ENCODE measurements at regions not wholly inside any gene's neighbourhood (a gene's known extent, or its start where the extent isn't known, plus 50 kb on each side); places are given as distances from the start of the nearest gene placed in this dataset.

DNA sequence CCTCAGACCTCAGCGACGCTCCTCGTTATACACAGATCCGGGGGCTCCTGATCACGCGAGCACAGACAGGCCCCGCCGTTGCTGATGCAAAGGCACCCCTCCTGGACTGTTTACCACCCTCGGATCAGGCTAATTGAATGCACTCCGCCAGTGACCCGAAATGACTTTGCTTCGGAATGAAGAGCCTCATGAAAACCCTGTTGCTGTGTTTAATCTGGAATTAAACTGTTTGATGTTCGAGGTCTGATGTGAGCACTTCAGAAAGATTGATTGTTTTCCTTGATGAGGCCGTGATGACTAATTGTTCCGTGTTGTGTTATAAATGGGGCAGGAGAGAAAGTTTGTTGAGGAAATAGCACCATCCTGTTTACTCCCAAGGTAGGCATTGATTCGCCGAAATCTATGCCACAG is 190.5 kb upstream of the PPP1R26 start:
- Histone ChIP-seq H3K27me3 (ENCODE audit: control insufficient read depth, insufficient read depth, low read length) (no peaks in the 10 kb centered on the region), H3K9ac (ENCODE audit: low read depth, low read length) (no peak overlapping the region), H3K9me3 (ENCODE audit: control insufficient read depth, insufficient read depth, low read length) (no peaks in the 10 kb centered on the region), H3K4me1 (ENCODE audit: control insufficient read depth, insufficient read depth, low read length) (no peaks in the 10 kb centered on the region), H3K4me3 (ENCODE audit: low read depth, low read length) (no peak overlapping the region), H3K27ac (ENCODE audit: low read depth, low read length) (no peak overlapping the region), H3K36me3 (ENCODE audit: control insufficient read depth, insufficient read depth, low read length) (no peaks in the 10 kb centered on the region)

DNA sequence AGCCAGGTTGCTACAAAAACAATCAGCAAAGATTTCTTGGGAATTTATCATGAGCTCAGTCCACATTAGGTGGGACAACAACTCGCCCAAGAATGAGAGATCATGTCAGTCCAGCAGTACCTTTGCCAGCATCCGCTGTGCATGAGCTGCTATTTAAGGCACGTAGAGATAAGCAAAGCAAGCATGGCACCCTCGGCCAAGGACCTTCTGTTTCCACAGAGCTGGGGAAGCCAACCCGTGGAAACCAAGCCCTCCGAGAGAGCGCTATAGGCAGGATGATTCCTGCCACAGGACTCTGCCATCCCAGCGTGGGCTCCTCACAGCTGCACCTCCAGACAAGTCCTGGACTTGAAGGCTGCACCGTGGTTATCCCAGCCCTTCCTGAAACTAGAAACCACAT is 189.5 kb upstream of the PPP1R26 start:
- Histone ChIP-seq H3K4me1 (ENCODE audit: control insufficient read depth, insufficient read depth, low read length) (peaks cover 3% of the 10 kb centered on the region), H3K27me3 (ENCODE audit: control insufficient read depth, insufficient read depth, low read length) (no peaks in the 10 kb centered on the region), H3K27ac (ENCODE audit: low read depth, low read length) (no peak overlapping the region)

DNA sequence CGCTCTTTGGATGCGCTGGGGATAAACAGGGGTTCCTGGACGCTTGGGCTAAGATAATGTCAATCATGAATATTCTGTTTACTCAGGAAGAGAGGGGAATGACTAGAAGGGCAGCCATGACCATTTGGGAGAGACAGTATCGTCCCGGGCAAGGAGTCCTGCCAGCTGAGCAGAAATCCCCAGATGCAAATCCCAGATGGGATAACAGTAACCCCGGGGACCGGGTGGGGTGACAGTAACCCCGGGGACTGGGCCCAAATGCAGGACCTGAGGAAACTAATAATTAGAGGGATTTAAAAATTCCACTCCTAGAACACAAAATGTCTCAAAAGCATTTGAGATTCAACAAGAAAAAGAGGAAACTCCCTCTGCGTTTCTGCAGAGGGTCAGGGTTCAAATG is 189.0 kb upstream of the PPP1R26 start:
- H3K9ac ChIP-seq (ENCODE audit: low read depth, low read length) = no peak overlapping the region
- no peaks in the 10 kb centered on the region for H3K36me3 ChIP-seq (ENCODE audit: control insufficient read depth, insufficient read depth, low read length)
- H3K27me3 ChIP-seq (ENCODE audit: control insufficient read depth, insufficient read depth, low read length) = no peaks in the 10 kb centered on the region
- no peaks in the 10 kb centered on the region for H3K9me3 ChIP-seq (ENCODE audit: control insufficient read depth, insufficient read depth, low read length)
- H3K27ac ChIP-seq (ENCODE audit: low read depth, low read length) = no peak overlapping the region
- H3K4me3 ChIP-seq (ENCODE audit: low read depth, low read length) = no peak overlapping the region
- H3K4me1 ChIP-seq (ENCODE audit: control insufficient read depth, insufficient read depth, low read length) = peaks cover 7% of the 10 kb centered on the region

More for the DNA sequence above, 189.5 kb upstream of the PPP1R26 start:
- H3K9ac ChIP-seq (ENCODE audit: low read depth, low read length) = no peak overlapping the region
- no peaks in the 10 kb centered on the region for H3K36me3 ChIP-seq (ENCODE audit: control insufficient read depth, insufficient read depth, low read length)
- no peaks in the 10 kb centered on the region for H3K9me3 ChIP-seq (ENCODE audit: control insufficient read depth, insufficient read depth, low read length)
- H3K4me3 ChIP-seq (ENCODE audit: low read depth, low read length) = no peak overlapping the region

DNA sequence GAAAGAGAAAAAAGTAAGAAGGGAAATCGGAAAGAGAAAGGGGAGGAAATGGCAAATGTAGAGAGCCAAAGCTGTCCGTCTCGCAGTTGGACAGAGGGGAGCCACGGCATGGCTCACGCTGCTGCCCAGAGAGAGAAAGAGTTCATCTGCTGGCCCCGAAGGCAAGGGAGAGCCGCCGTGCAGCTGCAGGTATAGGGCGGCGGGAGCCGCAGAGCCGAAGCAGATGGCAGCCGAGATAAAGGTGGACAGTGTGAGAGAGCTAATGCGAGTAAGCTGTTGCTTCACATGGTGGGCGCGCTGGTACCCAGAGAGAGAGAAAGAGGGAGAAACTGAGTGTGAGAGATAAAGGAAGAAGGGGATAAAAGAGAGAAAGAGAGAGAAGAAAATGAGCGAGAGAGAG is 188.4 kb upstream of the PPP1R26 start:
- H3K27me3 ChIP-seq (ENCODE audit: control insufficient read depth, insufficient read depth, low read length) = no peaks in the 10 kb centered on the region
- H3K27ac ChIP-seq (ENCODE audit: low read depth, low read length) = no peak overlapping the region
- H3K36me3 ChIP-seq (ENCODE audit: control insufficient read depth, insufficient read depth, low read length) = no peaks in the 10 kb centered on the region
- no peak overlapping the region for H3K4me3 ChIP-seq (ENCODE audit: low read depth, low read length)
- no peak overlapping the region for H3K9ac ChIP-seq (ENCODE audit: low read depth, low read length)
- H3K9me3 ChIP-seq (ENCODE audit: control insufficient read depth, insufficient read depth, low read length) = no peaks in the 10 kb centered on the region
- peaks cover 13% of the 10 kb centered on the region for H3K4me1 ChIP-seq (ENCODE audit: control insufficient read depth, insufficient read depth, low read length)

DNA sequence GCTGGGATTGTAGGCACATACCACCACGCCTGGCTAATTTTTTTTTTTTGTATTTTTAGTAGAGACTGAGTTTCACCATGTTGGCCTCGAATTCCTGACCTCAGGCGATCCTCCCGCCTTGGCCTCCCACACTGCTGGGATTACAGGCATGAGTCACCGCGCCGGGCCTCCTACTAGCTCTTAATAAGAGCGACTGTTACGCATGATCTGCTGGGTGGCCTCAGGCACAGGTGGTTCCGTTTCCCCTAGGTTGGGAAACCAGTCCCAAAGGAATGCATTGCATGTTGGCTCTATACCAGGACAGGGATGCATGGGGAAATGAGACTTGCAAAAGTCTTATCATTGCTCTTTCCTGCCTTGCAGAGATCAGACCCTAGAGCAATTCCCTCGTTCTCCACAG is 184.7 kb upstream of the PPP1R26 start:
- Histone ChIP-seq H3K27me3 (ENCODE audit: control insufficient read depth, insufficient read depth, low read length) (no peaks in the 10 kb centered on the region), H3K9me3 (ENCODE audit: control insufficient read depth, insufficient read depth, low read length) (no peaks in the 10 kb centered on the region), H3K36me3 (ENCODE audit: control insufficient read depth, insufficient read depth, low read length) (no peaks in the 10 kb centered on the region), H3K9ac (ENCODE audit: low read depth, low read length) (no peak overlapping the region), H3K27ac (ENCODE audit: low read depth, low read length) (peak overlapping the region; percentile 50), H3K4me1 (ENCODE audit: control insufficient read depth, insufficient read depth, low read length) (peaks cover 23% of the 10 kb centered on the region), H3K4me3 (ENCODE audit: low read depth, low read length) (no peak overlapping the region)

DNA sequence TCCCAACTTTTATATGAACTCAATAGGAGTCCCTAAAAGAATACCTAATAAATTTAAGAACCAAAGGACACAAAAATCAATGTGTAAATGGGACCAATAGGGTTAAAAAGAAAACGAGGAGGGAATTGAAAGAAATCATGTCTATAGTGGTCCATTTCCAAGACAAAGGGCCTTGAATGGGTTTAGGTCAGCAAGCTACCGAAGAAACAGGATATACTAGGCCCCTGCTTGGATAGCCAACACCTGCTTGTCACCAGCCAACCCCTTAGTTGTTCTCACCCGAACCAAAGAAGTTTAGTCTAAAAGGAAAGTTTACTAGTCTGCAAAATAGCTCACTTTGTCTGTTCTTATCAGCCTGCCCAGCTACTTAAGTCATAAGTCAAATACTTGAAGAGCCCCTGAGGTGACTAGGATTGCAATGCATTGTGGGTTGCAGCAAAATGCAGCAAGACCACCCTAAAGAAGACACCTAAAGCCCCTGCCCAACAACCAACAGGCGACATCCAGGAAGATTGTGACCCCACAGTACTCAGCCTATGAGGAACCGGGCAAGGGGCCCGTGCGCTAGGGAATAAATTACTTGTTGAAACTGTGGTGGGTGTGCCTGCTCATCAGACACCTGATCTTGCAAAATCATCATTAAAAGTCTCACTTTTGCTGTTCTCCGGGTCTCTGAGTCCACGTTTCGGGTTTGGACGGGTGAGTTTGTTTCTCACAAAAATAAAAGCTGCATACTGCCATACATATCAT is 183.9 kb upstream of the PPP1R26 start:
- Histone ChIP-seq H3K4me3 (ENCODE audit: low read depth, low read length) (no peak overlapping the region), H3K9ac (ENCODE audit: low read depth, low read length) (no peak overlapping the region), H3K4me1 (ENCODE audit: control insufficient read depth, insufficient read depth, low read length) (peaks cover 23% of the 10 kb centered on the region), H3K27ac (ENCODE audit: low read depth, low read length) (peak overlapping the region; percentile 50), H3K27me3 (ENCODE audit: control insufficient read depth, insufficient read depth, low read length) (no peaks in the 10 kb centered on the region), H3K36me3 (ENCODE audit: control insufficient read depth, insufficient read depth, low read length) (no peaks in the 10 kb centered on the region), H3K9me3 (ENCODE audit: control insufficient read depth, insufficient read depth, low read length) (no peaks in the 10 kb centered on the region)

DNA sequence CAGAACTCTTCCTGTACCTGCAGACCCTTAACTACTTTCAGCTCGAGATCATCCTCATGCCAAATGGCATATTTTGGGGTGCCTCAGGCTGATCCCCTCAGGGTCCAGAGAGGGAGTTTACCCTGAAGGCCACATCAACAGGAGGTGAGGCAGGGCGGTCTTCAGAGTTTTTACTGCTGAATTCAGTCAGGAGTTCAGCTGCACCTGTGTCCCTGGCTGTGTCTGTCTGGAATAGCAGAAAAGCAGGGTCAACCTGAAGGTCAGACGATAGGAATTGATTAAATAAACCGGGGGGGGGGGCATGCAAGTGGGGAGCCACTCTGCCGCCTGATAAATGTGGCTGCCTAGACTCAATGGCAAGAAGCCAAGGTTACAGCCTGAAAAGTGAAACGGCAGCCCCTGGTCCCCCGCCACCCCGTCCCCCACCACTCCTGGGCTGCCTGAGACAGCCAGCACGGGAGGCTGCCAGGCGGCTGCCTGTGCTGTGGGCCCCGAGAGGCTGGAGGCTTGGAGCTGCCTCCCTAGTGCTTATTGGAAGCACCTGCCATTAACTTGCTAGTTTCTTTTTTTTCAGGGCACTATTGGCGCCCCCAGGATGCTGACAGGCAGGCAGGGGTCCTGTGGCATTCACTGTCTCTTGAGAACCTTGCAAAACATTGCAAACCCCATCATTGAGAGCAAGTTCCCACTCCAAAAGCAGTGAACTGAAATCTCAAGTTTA is 182.7 kb upstream of the PPP1R26 start:
- Histone ChIP-seq H3K4me1 (ENCODE audit: control insufficient read depth, insufficient read depth, low read length) (peaks cover 23% of the 10 kb centered on the region), H3K4me3 (ENCODE audit: low read depth, low read length) (no peak overlapping the region), H3K27ac (ENCODE audit: low read depth, low read length) (no peak overlapping the region), H3K27me3 (ENCODE audit: control insufficient read depth, insufficient read depth, low read length) (no peaks in the 10 kb centered on the region), H3K36me3 (ENCODE audit: control insufficient read depth, insufficient read depth, low read length) (no peaks in the 10 kb centered on the region), H3K9ac (ENCODE audit: low read depth, low read length) (no peak overlapping the region), H3K9me3 (ENCODE audit: control insufficient read depth, insufficient read depth, low read length) (no peaks in the 10 kb centered on the region)

DNA sequence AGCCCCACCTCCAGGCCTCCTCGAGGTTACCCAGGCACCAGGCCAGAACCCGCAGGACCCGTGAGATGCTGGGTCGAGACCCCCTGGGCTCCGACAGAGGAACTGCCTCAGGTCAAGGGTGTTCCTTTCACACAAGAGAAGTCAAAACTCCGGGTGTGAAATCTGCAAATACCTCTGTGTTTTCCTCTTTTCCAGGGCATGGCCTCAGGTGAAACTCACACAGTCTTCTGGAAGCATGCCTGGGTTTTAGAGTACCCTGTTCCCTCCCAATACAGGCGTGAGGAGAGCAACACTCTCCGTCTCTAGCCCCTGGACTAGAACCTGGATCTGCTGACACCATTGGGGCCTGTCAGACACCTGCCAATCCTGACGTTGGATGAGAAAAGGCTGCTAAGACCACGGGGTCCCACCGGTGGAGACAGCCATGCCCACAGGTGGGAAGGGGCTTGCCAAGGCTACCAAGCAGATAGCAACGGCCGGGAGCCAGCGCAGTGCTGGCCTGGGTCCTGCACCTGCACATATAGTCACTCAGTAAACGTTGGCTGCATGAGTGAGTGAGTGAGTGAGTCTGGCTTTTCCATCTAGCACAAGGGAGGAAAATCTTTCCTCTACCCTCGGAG is 182.0 kb upstream of the PPP1R26 start:
- Histone ChIP-seq H3K4me1 (ENCODE audit: control insufficient read depth, insufficient read depth, low read length) (peaks cover 23% of the 10 kb centered on the region), H3K36me3 (ENCODE audit: control insufficient read depth, insufficient read depth, low read length) (no peaks in the 10 kb centered on the region), H3K27me3 (ENCODE audit: control insufficient read depth, insufficient read depth, low read length) (no peaks in the 10 kb centered on the region), H3K9ac (ENCODE audit: low read depth, low read length) (no peak overlapping the region), H3K27ac (ENCODE audit: low read depth, low read length) (no peak overlapping the region), H3K9me3 (ENCODE audit: control insufficient read depth, insufficient read depth, low read length) (no peaks in the 10 kb centered on the region), H3K4me3 (ENCODE audit: low read depth, low read length) (no peak overlapping the region)

DNA sequence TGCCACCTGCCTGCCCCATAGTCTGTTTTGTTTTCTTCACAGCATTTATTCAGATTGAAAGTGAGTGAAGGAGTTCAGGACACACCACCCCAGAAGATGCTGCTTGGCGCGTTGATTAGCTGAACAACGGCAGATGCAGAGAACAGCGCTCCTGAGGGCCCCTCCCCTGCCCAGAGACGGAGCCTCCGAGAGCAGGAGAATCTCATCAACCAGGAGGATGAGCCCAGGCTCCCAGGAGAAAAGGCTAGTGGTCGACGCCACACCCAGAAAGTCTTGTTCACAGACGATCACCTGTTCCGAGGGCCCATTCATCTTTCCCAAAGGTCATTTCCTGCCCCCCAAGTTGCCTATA is 180.4 kb upstream of the PPP1R26 start:
- Histone ChIP-seq H3K36me3 (ENCODE audit: control insufficient read depth, insufficient read depth, low read length) (no peaks in the 10 kb centered on the region), H3K9ac (ENCODE audit: low read depth, low read length) (no peak overlapping the region), H3K4me3 (ENCODE audit: low read depth, low read length) (no peak overlapping the region), H3K27me3 (ENCODE audit: control insufficient read depth, insufficient read depth, low read length) (no peaks in the 10 kb centered on the region), H3K4me1 (ENCODE audit: control insufficient read depth, insufficient read depth, low read length) (peaks cover 23% of the 10 kb centered on the region), H3K9me3 (ENCODE audit: control insufficient read depth, insufficient read depth, low read length) (no peaks in the 10 kb centered on the region), H3K27ac (ENCODE audit: low read depth, low read length) (no peak overlapping the region)

DNA sequence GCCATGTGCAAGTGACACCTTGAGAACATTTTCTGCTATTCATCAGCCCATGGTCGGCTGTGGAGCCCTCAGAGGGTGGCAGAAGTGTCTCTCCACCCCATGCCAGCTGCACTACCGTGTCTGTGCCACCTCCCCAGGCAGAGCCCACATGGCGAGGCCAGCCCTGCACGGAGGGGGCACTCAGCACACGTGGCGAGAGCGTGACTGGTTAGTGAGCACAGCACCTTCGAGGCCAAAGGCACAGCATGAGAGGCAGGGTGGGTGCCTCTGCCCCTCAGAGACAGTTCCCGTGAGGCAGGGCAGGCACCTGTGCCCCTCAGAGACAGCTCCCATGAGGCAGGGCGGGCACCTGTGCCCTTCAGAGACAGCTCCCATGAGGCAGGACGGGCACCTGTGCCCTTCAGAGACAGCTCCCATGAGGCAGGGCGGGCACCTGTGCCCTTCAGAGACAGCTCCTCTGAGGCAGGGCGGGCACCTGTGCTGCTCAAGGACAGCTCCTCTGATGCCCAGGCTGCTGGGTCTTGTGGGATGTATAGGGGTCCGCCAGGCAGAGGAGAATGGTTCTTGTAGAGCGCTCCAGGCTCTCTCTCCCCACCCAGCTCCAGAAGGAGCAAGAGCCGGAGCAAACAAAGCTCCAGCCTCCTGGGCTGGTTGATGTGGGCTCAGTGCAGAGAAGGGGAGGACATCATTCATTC is 179.8 kb upstream of the PPP1R26 start:
- H3K4me1 ChIP-seq (ENCODE audit: control insufficient read depth, insufficient read depth, low read length) = peaks cover 23% of the 10 kb centered on the region
- no peaks in the 10 kb centered on the region for H3K36me3 ChIP-seq (ENCODE audit: control insufficient read depth, insufficient read depth, low read length)
- H3K9ac ChIP-seq (ENCODE audit: low read depth, low read length) = no peak overlapping the region
- no peak overlapping the region for H3K27ac ChIP-seq (ENCODE audit: low read depth, low read length)
- no peaks in the 10 kb centered on the region for H3K9me3 ChIP-seq (ENCODE audit: control insufficient read depth, insufficient read depth, low read length)
- no peaks in the 10 kb centered on the region for H3K27me3 ChIP-seq (ENCODE audit: control insufficient read depth, insufficient read depth, low read length)
- no peak overlapping the region for H3K4me3 ChIP-seq (ENCODE audit: low read depth, low read length)

All from HUES48 (cell line).